Hepatocyte (in vitro differentiated cells): ENCODE measurements at regions not wholly inside any gene's neighbourhood (a gene's known extent, or its start where the extent isn't known, plus 50 kb on each side); places are given as distances from the start of the nearest gene placed in this dataset.

Source experiments
- CTCF ChIP-seq: fragments of 200-600 bp; sonication (generic); IDR thresholded peaks from 2 replicates; pipeline ENCODE4 v1.5.1; 2016; ENCODE audit warnings: antibody characterized with exemption, mild to moderate bottlenecking; ENCODE audit not compliant: poor library complexity
- EZH2 ChIP-seq: fragments of 200-600 bp; sonication (generic); IDR thresholded peaks from 2 replicates; pipeline ENCODE4 v1.6.1; 2016; ENCODE audit warnings: antibody characterized with exemption, mild to moderate bottlenecking, borderline replicate concordance
- EZH2phosphoT487 ChIP-seq: fragments of 200-600 bp; sonication (generic); IDR thresholded peaks from one replicate; pipeline ENCODE4 v1.6.1; 2018; ENCODE audit warnings: antibody characterized with exemption, mild to moderate bottlenecking, low read depth, moderate library complexity; ENCODE audit not compliant: unreplicated experiment, severe bottlenecking

GRCh38 chr10:3654496-3654895 is 130.5 kb downstream of the KLF6 start:
- TF ChIP-seq CTCF (no peak), EZH2 (no peak), EZH2phosphoT487 (no peak)
